GM18511 (cell line): ENCODE measurements at regions not wholly inside any gene's neighbourhood (a gene's known extent, or its start where the extent isn't known, plus 50 kb on each side); places are given as distances from the start of the nearest gene placed in this dataset.

Source experiments
- ATAC-seq: cut with Tn5 transposase; IDR thresholded peaks from one replicate; pipeline ENCODE4 v1.9.1; 2021; ENCODE audit warnings: mild to moderate bottlenecking, moderate library complexity; ENCODE audit not compliant: unreplicated experiment

- ATAC-seq, result no peak
These were observed 109.2 kb upstream of the DRD2 start for GRCh38 chr11:113584371-113584770.

GRCh38 chr11:113581713-113582112 lies 106.5 kb upstream of the DRD2 start:
- ATAC-seq, result no peak

- no peak for ATAC-seq
These were observed 104.2 kb upstream of the DRD2 start for GRCh38 chr11:113579292-113579940.

GRCh38 chr11:113578715-113579250 lies 103.6 kb upstream of the DRD2 start:
- no peak for ATAC-seq

GRCh38 chr11:113578033-113578380 lies 102.8 kb upstream of the DRD2 start:
- ATAC-seq, result no peak

- ATAC-seq, result no peak
These were observed 102.3 kb upstream of the DRD2 start for GRCh38 chr11:113577356-113578032.

GRCh38 chr11:113574586-113574985 lies 99.4 kb upstream of the DRD2 start:
- no peak for ATAC-seq

GRCh38 chr11:113574171-113574570 lies 99.0 kb upstream of the DRD2 start:
- no peak for ATAC-seq

GRCh38 chr11:113572136-113572735 lies 97.0 kb upstream of the DRD2 start:
- ATAC-seq, result no peak

GRCh38 chr11:113571531-113571930 lies 96.3 kb upstream of the DRD2 start:
- no peak for ATAC-seq

- ATAC-seq, result no peak
These were observed 95.7 kb upstream of the DRD2 start for GRCh38 chr11:113570906-113571305.

- no peak for ATAC-seq
These were observed 94.2 kb upstream of the DRD2 start for GRCh38 chr11:113569391-113569790.

GRCh38 chr11:113568566-113568965 lies 93.4 kb upstream of the DRD2 start:
- no peak for ATAC-seq

- ATAC-seq, result no peak
These were observed 92.8 kb upstream of the DRD2 start for GRCh38 chr11:113567867-113568544.

GRCh38 chr11:113567097-113567496 lies 91.9 kb upstream of the DRD2 start:
- ATAC-seq, result no peak

GRCh38 chr11:113564527-113565130 lies 89.4 kb upstream of the DRD2 start:
- ATAC-seq, result no peak

- ATAC-seq, result no peak
These were observed 88.7 kb upstream of the DRD2 start for GRCh38 chr11:113563766-113564526.

GRCh38 chr11:113562981-113563461 lies 87.8 kb upstream of the DRD2 start:
- ATAC-seq, result no peak

- ATAC-seq, result no peak
These were observed 87.4 kb upstream of the DRD2 start for GRCh38 chr11:113562576-113562975.

GRCh38 chr11:113557926-113558325 lies 82.7 kb upstream of the DRD2 start:
- no peak for ATAC-seq
